NCI-H2171 treated with DMSO at 0.1 percent for 48 hours (cell line): ENCODE measurements at regions not wholly inside any gene's neighbourhood (a gene's known extent, or its start where the extent isn't known, plus 50 kb on each side); places are given as distances from the start of the nearest gene placed in this dataset.

Experiments
- DNase-seq: peaks from one replicate; lab custom pipeline; 2025; lab: John Stamatoyannopoulos, UW

- DNase-seq: no peak
Measured at GRCh38 chr7:33661430-33662160, 243.7 kb upstream of the BMPER start.

DNA sequence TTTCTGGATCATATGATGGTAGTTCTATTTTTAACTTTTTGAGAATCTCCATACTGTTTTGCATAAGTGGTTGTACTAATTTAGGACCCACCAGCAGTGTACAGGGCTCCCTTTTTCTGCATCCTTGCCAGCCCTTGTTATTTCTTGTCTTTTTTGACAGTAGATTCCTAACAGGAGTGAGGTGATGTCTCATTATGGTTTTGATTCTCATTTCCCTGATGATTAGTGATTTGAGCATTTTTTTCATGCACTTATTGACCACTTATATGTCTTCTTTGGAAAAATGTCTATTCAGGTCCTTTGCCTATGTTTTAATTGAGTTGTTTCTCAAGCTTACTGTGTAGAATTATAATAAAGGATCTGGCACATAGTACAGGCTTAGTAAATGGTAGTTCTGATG is 238.8 kb upstream of the BMPER start:
- DNase-seq: no peak

GRCh38 chr7:33667196-33667595 is 238.1 kb upstream of the BMPER start:
- DNase-seq: no peak

GRCh38 chr7:33669251-33669670 is 236.1 kb upstream of the BMPER start:
- no peak for DNase-seq

DNA sequence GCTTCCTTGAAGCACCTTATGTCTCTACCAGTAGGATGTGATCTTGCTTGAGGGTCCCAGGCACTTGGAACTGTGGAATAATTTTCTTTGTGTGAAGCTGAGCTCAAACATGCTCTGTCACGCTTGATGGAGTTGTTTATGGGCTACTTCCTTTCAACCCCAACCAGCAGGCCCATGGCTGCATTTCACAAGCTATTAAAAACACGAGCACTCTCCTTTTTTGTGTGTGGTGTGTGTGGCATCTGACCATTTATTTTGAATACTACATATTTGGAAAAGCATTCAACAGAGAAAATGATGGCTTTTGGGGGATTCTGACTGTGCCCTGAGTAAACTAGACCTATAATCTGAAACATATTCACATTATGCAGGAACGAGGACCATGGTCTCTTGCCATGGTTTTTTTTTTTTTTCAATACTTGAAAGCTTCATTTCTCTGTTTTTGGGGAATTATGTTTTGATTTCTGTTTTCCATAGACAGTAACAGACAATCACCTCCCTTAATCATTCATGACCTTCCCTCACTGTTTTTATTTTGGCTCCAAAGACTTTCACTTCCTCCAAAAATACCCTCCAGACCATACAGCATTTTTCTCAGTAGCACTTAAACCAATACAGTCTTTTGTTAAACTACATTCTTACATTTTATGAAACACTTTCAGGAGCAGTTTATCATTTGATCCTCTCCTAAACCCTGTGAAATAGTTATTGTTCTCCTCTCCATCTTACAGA is 233.6 kb upstream of the BMPER start:
- DNase-seq: no peak

- no peak for DNase-seq
Measured at GRCh38 chr7:33673029-33673700, 232.2 kb upstream of the BMPER start.

GRCh38 chr7:33674804-33675411 is 230.4 kb upstream of the BMPER start:
- no peak for DNase-seq

- DNase-seq: no peak
Measured at GRCh38 chr7:33677556-33677955, 227.8 kb upstream of the BMPER start.

DNA sequence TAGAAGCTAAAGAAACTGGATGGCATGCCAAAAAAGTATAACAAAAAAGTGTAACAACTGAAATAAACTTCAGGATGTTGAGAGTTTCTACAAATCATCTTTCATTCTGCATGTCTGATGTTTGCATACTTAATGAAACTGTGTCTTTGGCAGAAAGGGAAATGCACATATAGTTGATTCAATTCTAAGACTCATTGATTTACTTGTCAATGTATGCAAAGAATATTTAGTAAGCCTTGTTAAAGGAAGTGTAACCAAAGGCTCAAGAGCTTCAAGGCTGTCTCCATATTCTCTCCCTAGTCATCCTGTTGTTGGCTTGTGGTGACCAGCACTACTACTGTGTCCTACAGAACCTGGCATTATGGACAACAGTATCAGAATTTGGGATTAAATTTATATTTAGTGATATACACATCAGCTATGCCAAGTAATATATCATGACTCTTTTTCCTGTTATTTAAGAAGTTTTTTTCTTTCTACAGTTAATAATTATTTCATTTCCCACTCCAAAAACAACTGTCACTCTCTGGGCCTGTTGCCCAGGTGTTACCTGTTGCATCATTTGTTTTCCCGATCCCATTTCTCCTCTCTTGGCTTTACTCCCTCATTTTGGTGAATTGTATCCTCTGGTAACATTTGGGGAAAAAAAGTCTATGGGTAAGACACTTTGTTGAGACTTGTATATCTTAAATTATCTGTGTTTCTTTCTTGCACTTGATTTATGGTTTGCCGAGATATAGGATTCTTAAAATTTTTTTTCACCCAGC is 226.6 kb upstream of the BMPER start:
- peak; percentile 7 for DNase-seq

- no peak for DNase-seq
Measured at GRCh38 chr7:33680682-33681081, 224.7 kb upstream of the BMPER start.

GRCh38 chr7:33685503-33685902 is 219.8 kb upstream of the BMPER start:
- DNase-seq: no peak

DNA sequence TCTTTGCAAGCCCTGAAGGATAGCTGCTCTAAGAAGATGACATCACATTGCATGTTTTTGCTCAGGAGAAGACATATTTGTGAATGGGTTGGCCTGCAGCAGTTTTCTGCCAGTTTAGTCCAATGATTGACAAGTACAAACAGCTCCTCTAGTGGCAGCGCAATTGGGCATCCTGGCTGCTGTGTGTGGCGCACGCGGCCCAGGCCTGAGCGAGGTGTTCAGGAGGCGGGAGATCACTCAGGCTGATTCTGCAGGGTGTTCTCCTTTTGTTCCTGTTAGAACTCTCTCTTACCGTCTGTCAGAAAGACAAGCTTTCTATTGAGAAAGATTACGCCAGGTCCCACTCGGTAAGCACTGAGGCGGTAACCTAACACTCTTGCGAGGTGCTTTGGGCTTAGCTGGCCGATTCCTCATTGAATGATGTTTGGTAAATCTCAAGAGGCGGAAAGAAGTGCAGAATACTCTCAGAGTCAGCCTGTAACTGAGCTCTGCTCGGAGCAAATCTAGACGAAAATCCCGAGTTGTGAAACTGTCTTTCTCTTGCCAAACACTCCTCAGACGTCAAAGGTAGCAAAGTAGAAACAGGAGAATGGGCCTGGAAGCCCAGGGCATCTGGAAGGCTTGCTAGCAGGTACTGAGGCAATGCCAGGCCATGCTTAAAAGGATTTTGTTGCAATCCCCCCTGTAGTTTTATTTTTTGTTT is 219.2 kb upstream of the BMPER start:
- no peak for DNase-seq

GRCh38 chr7:33687625-33688024 is 217.7 kb upstream of the BMPER start:
- no peak for DNase-seq

GRCh38 chr7:33691180-33691579 is 214.2 kb upstream of the BMPER start:
- no peak for DNase-seq

DNA sequence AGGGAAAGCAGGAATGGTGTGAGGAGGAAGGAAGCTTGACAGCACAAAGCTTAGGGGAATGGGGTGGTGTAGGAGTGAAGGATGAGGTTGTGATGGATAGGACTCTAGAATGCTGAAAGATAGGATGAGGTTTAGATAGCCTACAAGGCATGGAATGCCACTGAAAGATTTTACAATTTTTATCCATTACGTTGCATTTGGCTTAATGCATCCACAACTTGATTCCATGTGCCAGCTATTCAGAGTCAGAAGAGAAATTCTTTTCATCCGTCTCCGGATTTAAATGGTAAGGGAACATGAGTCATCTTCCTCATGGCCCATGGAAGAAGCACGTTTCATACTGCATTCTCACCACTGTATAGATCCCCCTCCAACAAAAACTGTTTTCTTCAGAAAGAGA is 212.4 kb upstream of the BMPER start:
- DNase-seq: no peak

DNA sequence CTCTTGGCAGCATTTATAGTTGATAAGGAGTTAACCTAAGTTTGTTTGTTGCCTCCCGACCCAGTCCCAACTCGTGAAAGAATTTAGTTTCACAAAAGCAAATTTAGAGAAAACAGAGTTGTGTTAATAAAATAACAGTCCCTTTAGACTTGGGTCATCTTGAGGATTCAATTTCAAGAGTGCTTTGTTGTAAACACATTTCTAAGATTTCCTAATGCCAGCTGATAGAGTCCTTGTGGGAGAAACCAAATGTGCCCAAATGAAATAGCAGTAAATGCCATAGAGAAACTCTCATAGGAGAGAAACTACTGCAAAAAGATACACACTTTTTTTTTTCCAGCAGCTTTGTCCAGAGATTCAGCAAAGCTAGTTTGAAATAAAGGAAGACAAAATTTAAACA is 211.3 kb upstream of the BMPER start:
- DNase-seq: no peak

- no peak for DNase-seq
Measured at GRCh38 chr7:33697616-33698015, 207.7 kb upstream of the BMPER start.

DNA sequence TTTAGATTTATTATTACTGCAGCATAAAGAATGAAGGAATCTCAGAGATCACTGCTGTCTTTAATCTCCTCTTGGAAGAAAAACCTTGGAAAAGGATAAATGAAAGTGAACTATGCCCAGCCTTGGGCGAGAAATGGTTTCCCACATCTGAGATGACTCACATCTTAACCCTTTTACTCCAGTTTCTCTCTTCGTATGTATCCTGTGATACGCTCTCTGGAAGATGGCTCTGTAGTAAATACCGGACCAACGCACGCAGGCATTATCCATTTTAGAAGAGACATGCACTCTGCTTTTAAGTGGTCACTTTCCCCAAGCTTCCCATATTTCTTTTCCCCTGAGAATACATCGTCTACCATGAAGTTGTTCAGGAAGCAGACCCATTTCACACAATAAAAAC is 207.3 kb upstream of the BMPER start:
- no peak for DNase-seq

- DNase-seq: no peak
Measured at GRCh38 chr7:33698692-33699128, 206.6 kb upstream of the BMPER start.

GRCh38 chr7:33700001-33700899 is 205.1 kb upstream of the BMPER start:
- no peak for DNase-seq
